ENCODE measurements at regions not wholly inside any gene's neighbourhood (a gene's known extent, or its start where the extent isn't known, plus 50 kb on each side); places are given as distances from the start of the nearest gene placed in this dataset.

DNA sequence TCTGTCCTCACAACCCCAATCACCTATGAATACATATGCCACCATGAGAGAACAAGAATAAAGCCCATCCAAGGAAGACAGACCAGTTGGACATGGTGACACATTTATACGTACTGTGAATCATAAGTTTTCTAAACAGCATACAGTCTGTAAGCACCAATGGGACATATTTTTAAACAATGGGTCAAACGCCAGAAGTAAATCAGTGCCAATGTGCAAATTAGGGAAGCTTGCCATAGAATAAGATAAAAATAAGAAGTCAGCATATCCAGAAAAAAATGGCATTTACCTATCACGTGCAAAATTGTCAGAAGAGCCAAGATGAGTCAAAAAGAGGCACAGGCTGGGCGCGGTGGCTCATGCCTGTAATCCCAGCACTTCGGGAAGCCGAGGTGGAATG, 910.4 kb downstream of the SORCS1 start:
- no peak for DNase-seq (ENCODE audit: low spot score)
- in situ Hi-C loops (cut with MboI; ENCODE audit: low pct_unique_long_range_greater_than_20kb, low sequenced_read_pairs, unreplicated experiment), result no loop called here
- TF ChIP-seq, protein P1, sequence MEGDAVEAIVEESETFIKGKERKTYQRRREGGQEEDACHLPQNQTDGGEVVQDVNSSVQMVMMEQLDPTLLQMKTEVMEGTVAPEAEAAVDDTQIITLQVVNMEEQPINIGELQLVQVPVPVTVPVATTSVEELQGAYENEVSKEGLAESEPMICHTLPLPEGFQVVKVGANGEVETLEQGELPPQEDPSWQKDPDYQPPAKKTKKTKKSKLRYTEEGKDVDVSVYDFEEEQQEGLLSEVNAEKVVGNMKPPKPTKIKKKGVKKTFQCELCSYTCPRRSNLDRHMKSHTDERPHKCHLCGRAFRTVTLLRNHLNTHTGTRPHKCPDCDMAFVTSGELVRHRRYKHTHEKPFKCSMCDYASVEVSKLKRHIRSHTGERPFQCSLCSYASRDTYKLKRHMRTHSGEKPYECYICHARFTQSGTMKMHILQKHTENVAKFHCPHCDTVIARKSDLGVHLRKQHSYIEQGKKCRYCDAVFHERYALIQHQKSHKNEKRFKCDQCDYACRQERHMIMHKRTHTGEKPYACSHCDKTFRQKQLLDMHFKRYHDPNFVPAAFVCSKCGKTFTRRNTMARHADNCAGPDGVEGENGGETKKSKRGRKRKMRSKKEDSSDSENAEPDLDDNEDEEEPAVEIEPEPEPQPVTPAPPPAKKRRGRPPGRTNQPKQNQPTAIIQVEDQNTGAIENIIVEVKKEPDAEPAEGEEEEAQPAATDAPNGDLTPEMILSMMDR (IDR thresholded peaks at IDR 0.05; ENCODE audit: extremely low read depth, insufficient read depth, missing control alignments), result no peak

DNA sequence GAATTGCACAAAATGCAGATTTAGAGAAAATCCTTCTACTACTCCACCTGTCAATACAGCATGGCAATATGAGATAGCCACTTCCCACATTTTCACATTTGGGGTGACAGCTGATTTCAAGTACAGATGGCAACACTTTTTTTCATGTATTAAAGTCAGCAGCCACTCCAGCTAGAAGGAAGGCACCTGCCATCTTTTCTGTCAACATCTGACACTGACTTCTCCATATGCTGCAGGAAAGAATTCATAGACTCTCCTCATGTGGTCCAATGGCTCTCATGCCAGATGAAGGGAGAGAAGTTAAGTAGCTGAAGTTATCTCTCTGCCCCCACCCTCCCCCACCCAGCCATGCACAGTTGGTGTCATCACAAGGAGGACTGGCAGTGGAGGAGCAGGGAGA, 912.0 kb downstream of the SORCS1 start:
- in situ Hi-C loops (cut with MboI; ENCODE audit: low pct_unique_long_range_greater_than_20kb, low sequenced_read_pairs, unreplicated experiment), result no loop called here
- TF ChIP-seq, protein P1 (IDR thresholded peaks at IDR 0.05; ENCODE audit: extremely low read depth, insufficient read depth, missing control alignments), result no peak
- no peak for DNase-seq (ENCODE audit: low spot score)

DNA sequence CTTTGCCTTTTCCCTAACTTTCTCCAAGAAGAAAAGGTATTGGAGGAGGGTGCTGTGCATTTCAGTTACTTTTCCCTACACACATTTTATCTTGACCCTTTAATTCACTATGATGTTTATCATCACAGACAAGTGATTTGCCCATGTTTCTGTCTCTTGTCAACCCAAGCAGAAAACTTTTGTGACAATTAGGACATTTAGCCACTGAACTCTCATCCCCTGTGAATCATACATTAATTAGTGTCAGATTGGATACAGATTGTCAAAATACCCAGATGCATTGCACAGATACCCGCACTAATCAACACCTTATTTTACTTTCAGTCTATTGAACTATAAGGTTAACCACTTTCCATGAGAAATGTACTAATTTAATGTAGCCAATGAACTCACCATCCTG, 912.9 kb downstream of the SORCS1 start:
- DNase-seq (ENCODE audit: low spot score), result no peak
- in situ Hi-C loops (cut with MboI; ENCODE audit: low pct_unique_long_range_greater_than_20kb, low sequenced_read_pairs, unreplicated experiment), result no loop called here
- TF ChIP-seq, protein P1 (IDR thresholded peaks at IDR 0.05; ENCODE audit: extremely low read depth, insufficient read depth, missing control alignments), result no peak

DNA sequence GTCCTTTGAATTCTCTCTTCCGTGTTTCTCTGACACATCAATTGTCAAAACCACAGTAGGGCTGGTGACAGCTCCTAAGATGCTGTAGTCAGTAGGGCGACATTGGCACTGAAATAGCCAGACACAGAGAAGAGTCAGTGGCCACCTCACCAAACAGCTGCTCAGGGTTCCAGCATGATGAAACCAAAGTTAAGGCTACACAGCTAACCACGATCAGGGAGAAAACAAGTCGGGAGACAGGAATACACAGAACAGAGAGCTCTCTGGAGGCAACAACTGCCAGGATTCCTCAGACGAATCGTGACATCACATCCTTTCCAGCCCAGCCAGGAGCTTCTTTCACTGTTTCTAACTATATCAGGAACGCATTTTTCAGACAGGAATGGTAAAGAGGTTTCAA, 922.2 kb downstream of the SORCS1 start:
- no peak for DNase-seq (ENCODE audit: low spot score)
- in situ Hi-C loops (cut with MboI; ENCODE audit: low pct_unique_long_range_greater_than_20kb, low sequenced_read_pairs, unreplicated experiment), result no loop called here
- TF ChIP-seq, protein P1 (IDR thresholded peaks at IDR 0.05; ENCODE audit: extremely low read depth, insufficient read depth, missing control alignments), result no peak

DNA sequence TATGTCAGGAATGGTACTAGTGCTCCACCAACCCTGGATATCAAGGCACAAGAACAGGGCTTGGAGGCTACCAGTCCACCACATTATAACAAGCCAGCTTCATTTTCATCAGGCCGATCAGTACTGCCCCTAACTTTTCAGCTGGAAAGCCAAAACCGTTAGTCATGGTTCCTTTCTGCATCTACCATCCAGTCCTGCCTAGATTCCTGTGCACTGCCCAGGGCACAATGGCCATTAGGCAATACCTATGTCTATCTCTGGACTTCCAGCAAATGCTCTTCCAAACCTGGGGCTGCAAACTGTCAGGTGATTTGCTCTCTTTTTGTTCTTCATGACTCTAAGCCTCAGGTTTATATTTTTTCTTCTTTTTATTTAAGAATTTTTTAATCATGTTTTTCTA, 937.7 kb downstream of the SORCS1 start:
- in situ Hi-C loops (cut with MboI; ENCODE audit: low pct_unique_long_range_greater_than_20kb, low sequenced_read_pairs, unreplicated experiment), result no loop called here
- no peak for DNase-seq (ENCODE audit: low spot score)
- TF ChIP-seq, protein P1 (IDR thresholded peaks at IDR 0.05; ENCODE audit: extremely low read depth, insufficient read depth, missing control alignments), result no peak

DNA sequence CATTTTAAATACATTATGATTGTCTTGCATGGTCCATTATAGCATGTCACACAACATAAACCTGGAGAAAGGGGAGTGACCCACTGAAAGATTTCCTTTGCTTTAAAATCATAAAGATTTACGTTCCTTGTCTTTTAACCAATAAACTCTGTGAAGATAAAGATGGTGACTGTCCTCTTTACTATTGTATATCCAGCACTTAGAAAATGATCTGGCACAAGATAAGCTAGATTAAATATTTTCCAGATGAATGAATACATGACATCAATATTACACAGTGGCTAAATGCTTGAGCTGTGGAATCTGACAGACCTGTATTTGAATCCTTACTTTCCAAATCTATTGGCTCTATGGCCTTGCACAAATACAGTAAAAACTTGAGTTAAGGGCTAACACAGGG, 938.4 kb downstream of the SORCS1 start:
- TF ChIP-seq, protein P1 (IDR thresholded peaks at IDR 0.05; ENCODE audit: extremely low read depth, insufficient read depth, missing control alignments), result no peak
- in situ Hi-C loops (cut with MboI; ENCODE audit: low pct_unique_long_range_greater_than_20kb, low sequenced_read_pairs, unreplicated experiment), result no loop called here
- DNase-seq (ENCODE audit: low spot score), result no peak

DNA sequence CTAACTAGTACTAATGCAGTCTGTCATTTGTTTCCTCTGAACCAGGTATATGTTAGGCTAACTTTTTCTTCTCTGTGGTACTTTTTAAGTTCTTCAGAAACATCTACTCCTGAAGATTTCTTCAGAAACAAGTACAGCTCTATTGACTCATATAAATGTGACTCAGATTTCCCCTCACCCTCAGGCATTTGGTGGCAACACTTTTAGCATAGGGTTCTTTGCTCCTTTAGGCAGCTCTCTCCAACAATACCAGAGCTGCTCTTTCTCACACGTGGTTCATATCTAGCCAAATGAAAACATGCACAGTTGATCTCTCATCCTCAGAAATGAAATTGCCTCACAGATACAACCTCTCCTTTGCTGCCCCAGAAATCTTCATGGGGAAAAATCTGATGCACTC, 939.8 kb downstream of the SORCS1 start:
- TF ChIP-seq, protein P1 (IDR thresholded peaks at IDR 0.05; ENCODE audit: extremely low read depth, insufficient read depth, missing control alignments), result no peak
- in situ Hi-C loops (cut with MboI; ENCODE audit: low pct_unique_long_range_greater_than_20kb, low sequenced_read_pairs, unreplicated experiment), result no loop called here
- no peak for DNase-seq (ENCODE audit: low spot score)

All from GM13977 (cell line).